Head of caudate nucleus (tissue), 42 donors: ENCODE measurements at regions not wholly inside any gene's neighbourhood (a gene's known extent, or its start where the extent isn't known, plus 50 kb on each side); places are given as distances from the start of the nearest gene placed in this dataset.

Experiments used
- DNase-seq, 42 donors: peaks; one replicate each; pipeline versions ENCODE4 v3.0.0 to v3.0.0-alpha.2; 2020 to 2021; ENCODE audit warnings: mixed read lengths in 7 of 42
- intact Hi-C: fragments of 100-400 bp; cut with DNase I; formaldehyde crosslinking; loops from one replicate; pipeline ENCODE4 v1.15.0; 2022

DNA sequence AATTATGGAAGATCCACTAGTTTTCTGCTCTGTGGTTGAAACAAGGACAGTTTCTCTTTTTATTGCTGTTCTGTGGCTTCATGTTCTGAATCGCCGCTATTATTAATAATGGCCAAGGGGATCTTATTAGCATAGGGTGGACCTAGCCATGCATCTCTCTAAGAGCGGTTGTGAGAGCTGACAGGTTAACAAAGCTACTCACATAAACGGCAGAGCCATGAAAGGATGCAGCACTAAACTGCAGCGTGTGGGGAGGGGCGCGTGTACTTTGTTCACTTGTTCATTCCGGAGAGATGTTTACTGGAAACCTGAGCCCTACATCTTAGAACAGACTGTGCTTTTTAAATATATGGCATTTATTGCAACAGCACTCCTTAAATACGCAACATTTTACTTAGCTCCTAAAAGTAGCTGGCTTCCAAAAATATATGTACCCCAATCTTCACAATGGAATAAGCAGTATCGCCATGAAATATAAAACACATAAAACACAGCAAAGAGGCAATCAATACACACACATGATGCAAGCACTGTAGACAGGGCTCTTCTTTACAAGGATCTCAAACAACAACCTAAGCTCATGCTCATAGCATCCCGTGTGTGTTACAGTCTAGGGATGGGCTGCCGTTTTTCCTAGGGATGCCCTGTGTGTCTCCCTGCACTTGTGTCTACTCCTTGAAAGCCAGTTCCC is 424.6 kb downstream of the MED10 start:
- DNase-seq = no peak
- intact Hi-C loops = no loop called here

DNA sequence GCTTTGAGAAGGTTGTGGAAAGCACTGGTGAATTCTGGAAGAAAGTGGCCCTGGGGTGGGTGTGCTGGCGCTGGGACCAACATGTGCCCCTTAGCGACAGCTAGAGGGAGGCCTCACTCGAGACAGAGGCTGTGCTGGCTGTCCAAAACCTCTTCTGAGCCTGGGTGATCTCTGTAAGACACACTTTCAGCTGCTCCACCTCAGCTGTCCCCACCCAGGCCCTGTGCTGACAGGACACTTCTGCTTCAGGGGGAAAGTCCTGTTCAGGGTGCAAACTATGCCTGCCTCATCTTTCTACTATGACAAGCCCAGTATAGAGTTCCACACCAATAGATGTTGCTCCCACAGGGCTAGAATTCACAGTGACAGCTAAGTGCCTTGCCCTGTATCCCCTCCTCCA is 426.4 kb downstream of the MED10 start:
- intact Hi-C loops = no loop called here
- DNase-seq = no peak

DNA sequence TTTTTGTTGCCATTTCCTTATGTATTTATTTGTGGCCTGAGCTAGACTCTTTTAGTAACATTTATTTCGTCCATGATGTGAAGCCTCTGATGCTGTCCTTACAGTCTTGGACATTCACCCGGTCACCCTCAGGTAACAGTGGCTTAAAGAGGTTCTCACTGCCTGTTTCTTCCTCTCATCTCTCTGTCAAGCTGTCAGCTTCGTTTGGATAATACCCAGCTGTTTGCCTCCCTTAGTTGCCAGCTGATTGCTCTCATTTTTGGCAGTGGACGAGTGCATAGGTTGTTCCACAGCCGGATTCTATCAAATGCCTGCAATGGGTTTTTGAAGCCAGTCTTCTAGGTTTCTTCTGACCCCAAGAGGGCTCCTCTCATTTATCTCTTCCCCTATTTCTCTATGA is 427.7 kb downstream of the MED10 start:
- intact Hi-C loops = no loop called here

DNA sequence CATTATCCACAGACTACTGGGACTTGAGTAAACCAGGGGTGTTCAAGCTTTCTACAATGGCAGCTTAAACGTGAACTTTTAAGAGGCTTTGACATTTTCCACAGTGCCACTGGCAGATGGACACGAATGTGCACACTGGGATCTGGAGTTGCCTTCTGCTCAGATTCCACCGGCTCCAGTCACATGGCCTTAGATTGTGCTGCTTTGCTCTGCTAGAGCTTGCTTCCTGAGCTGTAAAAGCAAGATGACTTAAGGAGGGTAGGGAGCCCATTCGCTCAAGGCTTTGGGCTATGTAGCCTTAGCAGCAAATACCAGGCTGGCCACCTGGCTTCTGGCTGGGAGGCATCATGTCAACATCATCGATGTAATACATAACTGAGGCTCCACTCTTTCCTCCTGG is 436.9 kb downstream of the MED10 start:
- DNase-seq = no peak
- intact Hi-C loops = no loop called here

More for the DNA sequence above, 427.7 kb downstream of the MED10 start:
- no peak for DNase-seq

DNA sequence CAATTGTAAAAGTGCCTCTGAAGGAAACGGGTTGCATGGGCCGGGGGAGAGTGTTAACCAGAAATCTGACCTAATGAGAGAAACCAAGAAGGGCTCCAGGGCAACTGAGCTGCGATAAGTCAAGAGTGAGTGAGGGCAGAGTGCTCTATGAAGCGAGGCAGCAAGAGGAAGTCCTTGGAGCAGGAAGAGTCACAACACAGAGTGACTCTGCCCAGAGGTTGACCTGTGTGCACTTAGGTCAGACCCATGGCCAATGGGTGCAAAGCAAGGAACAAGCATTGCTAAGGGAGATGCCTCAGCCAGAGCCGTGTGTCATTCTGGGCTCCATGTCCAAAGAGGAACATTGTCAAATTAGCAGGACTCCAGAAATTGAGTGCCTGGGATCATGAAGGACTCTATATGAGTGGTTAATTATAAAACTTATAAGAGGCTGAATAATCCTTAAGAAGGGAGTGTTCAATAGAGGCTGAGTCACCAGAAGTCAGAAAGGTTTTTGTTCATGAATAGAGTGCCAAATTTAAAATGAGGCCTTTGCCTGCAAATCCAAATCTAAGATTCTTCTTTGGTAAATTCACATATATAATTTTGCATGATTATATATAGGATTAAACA is 438.5 kb downstream of the MED10 start:
- intact Hi-C loops = no loop called here
- DNase-seq = no peak

DNA sequence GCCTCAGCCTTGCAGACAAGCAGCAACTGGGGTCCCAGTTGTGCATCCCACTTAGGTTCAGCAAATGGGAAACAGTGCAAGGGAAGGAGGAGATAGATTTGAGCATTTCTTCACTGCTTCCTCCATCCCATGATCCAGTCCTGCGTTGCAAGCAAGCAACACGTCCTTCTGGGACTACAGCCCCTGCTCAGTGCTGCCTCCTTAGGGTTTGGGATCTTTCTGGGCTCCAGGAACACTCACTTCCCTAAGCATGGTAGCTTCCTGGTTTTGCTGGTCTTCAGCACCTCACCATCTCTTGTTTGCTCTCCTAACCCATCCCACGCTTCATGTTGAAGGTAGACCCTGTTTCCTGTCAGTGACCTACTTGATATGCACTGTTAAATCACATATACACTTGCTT is 444.7 kb downstream of the MED10 start:
- intact Hi-C loops = no loop called here
- no peak for DNase-seq

DNA sequence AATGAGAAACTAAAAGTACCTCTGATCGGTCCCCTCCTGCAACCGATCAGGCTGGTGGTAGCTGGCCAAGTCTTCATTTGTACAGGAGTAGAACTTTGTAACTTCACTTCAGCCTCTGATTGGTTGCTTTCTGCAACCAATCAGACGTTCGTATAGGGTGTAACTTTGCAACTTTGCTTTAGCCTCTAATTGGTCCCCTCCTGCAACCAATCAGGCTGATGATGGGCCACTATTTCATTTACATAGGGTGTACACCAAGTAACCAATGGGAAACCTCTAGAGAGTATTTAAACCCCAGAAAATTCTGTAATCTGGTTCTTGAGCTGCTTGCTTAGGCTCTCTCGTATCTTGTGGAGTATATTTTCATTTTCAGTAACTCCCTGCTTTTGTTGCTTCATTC is 445.5 kb downstream of the MED10 start:
- no peak for DNase-seq
- intact Hi-C loops = no loop called here

DNA sequence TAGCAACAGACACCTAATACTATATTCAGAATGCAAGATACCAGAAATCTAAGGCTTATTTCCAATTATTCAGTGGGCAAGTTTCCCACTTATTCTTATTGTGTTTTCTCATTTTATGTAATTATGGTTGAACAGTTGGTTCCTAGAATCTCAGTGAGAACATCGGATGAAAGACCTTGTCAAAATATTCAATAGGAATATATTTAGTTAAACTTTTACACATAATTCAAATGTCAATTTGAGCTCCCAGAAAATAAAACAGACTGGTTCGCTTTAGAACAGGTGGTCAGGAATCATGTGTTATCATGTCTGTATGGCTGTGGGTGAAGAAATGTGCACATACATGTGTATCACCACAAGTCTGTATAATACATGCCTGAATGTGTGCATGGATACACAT is 447.8 kb downstream of the MED10 start:
- no peak for DNase-seq
- intact Hi-C loops = no loop called here

DNA sequence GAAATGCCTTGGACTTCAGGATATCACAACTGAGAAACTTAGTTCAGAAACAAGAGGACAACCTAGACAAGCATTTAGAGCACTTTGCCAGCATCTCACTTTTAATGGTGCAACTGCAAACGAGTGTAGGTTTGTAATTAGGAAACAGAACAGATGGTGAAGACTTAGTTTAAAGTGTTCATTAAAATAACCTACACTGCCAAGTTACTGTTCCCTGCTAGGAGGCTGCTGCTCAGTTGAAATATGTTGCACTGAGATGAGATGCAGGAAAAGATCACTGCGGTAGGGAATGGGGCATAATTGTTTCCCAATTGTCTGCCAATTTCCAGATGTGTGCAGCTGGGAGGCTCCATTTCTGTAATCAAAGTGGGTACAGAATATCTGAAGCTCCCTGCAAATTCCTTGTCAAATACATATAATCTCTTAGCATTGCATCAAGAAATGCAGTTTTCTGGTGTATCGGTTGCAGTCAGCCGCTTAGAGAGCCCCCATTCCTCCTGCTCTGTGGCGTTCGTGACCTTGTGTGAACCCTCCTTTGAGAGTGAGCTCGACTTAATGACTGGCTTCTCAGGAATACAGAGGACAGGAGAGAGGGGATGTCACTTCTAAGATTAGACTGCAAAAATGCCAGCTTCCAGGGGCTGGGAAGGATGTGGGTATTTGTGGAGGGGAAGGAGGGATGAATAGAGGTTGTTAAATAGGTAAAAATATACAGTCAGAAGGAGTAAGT is 448.9 kb downstream of the MED10 start:
- no peak for DNase-seq
- intact Hi-C loops = no loop called here

DNA sequence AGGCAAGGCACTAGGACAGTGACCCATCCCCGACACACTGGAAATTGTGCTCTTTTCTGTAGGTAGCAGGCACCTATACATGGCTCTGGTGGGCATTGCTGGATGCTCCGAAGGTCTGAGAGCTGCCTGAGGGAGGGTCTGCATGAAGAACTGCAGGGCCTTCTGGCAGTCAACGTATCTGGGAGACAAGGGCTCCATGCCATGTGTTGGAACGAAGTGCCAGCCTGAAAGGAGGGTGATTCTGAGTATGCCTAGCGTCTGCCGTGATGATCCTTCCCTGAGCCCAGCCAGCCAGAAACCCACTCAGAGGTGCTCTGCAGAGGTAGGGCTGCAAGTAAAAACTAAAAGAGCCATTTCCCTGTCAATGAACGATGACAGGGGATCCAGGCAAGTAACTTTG is 453.2 kb downstream of the MED10 start:
- no peak for DNase-seq
- intact Hi-C loops = no loop called here

DNA sequence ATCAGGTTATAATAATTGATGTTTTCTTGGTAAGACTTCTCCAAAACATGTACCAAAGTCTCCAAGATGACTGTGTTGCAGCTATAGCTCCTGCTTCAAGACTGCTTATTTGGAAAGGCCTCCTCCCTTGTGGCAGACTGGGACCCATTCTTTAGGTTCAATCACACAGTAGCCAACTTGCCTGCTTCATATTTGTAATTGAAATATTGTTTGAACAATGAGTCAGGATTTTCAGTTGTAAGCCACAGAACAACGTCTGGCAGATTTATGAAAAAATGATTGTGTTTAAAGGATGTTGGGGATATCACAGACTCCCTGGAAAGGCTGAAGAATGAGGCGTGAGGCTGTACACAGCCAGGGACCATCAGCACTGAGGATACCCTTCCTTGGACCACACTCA is 458.9 kb downstream of the MED10 start:
- intact Hi-C loops = no loop called here
- no peak for DNase-seq

DNA sequence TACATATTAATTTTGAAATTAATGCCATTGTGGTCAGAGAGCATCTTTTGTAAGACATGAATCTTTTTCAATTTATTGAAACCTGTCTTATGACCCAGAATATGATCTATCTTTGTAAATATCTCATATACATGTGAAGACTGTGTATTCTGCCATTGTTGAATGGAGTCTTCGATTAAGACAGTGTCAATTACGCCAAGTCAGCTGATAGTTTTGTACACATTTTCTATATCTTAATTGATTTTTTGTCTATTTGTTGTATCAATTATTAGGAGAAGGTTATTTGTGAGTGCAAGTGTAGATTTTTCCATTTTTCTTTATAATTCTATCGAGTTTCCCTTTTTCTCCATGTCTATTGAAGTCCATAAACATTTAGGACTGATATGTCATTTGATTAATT is 471.6 kb downstream of the MED10 start:
- no peak for DNase-seq
- intact Hi-C loops = no loop called here

DNA sequence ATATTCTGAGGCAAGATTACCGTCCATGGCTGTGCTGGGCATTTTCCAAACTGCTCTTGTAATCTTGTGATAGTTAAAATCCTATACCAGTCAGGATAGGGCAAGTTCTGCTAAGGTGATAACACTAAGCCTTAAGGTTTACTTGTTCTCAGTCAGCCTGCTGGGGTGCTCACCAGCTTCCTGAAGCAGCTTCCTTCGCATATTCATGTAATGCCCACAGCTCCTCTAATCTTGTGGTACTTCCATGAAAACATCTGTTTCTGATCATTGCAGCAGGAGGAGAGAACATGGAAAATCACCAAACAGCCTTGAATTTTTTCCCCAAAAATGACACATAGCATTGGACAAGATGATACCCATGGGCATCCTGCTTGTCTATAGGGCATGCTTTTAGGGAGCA is 473.2 kb downstream of the MED10 start:
- DNase-seq = no peak
- intact Hi-C loops = no loop called here

DNA sequence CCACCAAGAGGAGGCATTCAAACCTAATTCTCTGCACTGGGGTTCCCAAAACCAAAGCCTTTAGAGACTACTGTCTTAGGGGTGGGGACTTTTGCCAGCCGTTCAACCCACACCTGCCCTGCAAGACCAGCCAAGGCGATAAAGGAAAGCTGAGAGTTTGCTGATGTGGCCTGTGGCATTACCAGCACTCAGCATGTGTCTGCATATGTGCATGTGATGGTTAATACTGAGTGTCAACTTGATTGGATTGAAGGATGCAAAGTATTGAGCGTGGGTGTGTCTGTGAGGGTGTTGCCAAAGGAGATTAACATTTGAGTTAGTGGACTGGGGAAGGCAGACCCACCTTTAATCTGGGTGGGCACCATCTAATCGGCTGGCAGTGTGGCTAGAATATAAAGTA is 474.2 kb downstream of the MED10 start:
- no peak for DNase-seq
- intact Hi-C loops = no loop called here

DNA sequence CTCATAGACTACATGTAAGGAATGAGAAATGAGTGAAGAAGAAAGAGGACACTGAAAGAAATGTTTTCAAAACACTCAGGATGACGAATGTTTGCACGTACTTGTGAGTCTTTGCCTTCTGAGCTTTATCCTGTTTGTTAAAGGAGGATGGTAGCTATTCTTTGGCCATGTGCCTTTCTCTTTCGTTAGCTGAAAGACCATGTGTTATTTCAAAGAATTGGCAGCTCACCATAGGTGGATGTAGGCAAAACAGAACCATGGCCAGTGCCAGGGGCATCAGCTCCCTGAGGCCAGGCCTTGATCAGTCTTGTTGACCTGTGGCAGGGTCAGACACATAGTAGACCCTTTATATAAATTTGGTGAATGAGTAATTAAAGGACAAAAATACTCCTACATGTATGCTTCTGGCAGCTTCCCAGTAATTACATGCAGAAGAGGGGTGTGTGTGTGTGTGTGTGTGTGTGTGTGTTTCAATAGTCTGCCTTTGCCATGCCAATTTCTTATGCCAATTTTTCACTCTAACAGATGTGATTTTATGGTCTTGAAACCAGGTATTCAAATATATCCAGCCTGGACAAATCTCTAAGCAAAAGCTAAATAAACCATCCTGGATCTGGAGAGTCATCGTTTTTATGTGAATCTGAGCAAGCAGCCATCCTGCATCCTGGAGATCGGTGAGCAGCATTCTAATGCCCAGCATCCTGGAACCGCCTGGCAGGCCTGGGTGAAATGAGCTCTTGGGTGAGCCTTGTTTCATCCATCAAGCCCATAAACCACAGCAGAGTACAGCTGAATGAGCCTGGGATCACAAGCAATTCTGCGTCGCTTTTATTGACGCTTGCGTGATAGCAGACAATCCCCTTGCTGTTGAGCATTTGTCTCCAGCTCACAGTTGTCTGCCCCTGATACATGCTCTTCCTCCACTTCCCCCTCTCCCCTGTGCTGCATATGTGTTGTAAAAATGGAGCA is 475.4 kb downstream of the MED10 start:
- DNase-seq = no peak
- intact Hi-C loops = no loop called here

DNA sequence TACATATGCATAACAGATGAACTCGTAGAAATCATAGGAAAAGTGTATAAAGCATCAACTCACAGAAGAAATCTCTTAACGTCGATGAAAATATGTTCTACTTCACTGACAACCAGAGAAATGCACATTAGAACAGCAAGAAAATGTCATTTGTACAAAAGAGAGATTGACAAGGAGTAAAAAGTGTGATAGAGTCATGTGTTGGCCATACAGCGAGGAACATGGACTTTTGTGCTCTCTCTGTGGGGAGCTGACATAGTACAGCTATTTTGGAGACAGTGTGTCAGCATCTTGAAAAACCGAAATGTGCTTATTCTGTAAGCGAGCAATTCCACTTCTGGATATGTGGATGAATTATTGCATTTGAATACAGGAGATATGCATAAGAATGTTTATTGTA is 477.9 kb downstream of the ICE1 start:
- intact Hi-C loops = no loop called here
- DNase-seq = no peak

DNA sequence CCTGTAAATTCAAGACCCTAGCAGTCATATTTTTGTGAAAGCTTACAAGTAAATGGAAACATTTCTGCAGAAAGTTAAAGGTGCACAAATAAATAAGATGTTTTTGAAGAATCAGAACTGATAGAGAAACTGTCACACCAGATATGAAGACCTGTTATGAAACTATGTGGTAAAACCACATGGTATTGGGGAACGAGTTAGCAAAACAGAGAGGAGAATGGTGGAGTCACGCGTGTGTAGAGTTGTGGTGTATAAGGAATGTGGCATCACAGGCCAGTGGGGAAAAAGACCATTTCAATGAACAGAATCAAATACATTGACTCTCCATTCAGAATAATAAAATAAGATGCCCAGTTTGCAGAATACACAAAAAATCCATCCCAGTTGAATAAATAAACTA is 477.2 kb downstream of the ICE1 start:
- intact Hi-C loops = no loop called here
- no peak for DNase-seq

DNA sequence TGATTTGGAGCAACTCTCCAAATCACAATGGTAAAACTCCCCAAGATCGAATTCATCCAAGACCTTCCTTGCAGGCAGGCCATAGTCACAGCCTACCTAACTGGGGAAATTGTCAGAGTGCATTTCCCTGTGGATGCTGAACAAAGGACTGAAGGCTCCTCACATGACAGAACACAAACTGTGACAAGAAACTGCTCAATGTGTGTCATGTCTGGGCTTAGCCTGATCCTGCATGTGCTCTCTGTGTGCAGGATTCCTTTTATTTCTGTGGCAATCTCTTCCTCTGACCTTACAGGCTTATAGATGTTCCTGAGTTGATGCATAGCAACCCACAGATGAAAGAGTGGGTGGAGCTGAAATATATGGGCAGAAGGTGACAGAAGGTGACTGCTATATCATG is 465.8 kb downstream of the ICE1 start:
- no peak for DNase-seq
- intact Hi-C loops = no loop called here

DNA sequence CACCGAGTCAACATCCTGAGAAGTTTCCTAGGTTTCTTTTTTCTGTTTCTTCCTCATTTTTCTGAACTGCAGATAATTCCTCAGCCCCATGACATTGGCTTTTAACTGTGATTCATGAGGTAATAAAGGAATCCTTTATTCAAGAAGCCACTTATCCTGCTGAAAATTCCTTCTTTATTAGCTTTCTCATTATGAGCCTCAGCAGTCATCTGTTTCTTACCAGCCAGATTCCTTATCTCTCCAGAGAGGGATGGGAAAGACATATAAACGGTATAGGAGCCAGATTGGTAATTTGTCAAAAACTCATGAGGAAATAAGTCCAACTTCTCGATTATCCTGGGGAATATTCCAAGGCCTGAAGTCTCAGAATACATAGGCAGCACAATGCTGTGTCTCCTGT is 465.4 kb downstream of the ICE1 start:
- no peak for DNase-seq
- intact Hi-C loops = no loop called here
